ENCODE measurements at regions not wholly inside any gene's neighbourhood (a gene's known extent, or its start where the extent isn't known, plus 50 kb on each side); places are given as distances from the start of the nearest gene placed in this dataset.

DNA sequence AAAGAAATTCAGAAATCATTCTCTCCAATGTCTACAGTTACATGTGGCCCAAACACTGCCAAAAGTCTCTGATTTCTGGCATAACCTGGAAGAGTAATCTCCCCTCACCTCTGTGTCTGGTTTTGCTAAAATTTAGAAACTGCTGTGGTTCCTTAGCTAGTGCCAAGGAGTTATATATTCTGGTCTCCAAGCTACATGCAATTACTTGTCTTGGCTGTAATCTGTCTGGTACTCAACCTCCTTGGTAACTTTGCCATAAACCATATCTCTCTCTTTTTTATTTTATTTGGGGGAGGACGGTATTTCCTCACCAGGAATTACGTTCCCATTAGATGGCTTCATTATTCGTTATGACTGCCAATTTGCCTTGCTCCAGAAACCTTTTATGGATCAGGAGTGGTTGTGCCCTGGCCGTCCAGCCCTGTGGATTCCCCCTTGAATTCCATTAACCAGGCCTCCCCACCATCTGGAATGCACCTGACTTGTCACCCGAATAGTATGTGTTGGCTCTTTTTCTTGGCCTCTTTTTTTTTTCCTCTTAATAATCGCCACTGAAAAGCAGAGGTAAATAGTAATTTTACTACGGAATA is 400.0 kb downstream of the CD83 start:
- TF ChIP-seq, protein P1, sequence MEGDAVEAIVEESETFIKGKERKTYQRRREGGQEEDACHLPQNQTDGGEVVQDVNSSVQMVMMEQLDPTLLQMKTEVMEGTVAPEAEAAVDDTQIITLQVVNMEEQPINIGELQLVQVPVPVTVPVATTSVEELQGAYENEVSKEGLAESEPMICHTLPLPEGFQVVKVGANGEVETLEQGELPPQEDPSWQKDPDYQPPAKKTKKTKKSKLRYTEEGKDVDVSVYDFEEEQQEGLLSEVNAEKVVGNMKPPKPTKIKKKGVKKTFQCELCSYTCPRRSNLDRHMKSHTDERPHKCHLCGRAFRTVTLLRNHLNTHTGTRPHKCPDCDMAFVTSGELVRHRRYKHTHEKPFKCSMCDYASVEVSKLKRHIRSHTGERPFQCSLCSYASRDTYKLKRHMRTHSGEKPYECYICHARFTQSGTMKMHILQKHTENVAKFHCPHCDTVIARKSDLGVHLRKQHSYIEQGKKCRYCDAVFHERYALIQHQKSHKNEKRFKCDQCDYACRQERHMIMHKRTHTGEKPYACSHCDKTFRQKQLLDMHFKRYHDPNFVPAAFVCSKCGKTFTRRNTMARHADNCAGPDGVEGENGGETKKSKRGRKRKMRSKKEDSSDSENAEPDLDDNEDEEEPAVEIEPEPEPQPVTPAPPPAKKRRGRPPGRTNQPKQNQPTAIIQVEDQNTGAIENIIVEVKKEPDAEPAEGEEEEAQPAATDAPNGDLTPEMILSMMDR (conservative IDR thresholded peaks at IDR 0.05; ENCODE audit: low read depth in 2 of 2), result no peak
- TF ChIP-seq ZNF114 (CRISPR knock-in tag; IDR thresholded peaks at IDR 0.05), result no peak
- TF ChIP-seq, protein P2, sequence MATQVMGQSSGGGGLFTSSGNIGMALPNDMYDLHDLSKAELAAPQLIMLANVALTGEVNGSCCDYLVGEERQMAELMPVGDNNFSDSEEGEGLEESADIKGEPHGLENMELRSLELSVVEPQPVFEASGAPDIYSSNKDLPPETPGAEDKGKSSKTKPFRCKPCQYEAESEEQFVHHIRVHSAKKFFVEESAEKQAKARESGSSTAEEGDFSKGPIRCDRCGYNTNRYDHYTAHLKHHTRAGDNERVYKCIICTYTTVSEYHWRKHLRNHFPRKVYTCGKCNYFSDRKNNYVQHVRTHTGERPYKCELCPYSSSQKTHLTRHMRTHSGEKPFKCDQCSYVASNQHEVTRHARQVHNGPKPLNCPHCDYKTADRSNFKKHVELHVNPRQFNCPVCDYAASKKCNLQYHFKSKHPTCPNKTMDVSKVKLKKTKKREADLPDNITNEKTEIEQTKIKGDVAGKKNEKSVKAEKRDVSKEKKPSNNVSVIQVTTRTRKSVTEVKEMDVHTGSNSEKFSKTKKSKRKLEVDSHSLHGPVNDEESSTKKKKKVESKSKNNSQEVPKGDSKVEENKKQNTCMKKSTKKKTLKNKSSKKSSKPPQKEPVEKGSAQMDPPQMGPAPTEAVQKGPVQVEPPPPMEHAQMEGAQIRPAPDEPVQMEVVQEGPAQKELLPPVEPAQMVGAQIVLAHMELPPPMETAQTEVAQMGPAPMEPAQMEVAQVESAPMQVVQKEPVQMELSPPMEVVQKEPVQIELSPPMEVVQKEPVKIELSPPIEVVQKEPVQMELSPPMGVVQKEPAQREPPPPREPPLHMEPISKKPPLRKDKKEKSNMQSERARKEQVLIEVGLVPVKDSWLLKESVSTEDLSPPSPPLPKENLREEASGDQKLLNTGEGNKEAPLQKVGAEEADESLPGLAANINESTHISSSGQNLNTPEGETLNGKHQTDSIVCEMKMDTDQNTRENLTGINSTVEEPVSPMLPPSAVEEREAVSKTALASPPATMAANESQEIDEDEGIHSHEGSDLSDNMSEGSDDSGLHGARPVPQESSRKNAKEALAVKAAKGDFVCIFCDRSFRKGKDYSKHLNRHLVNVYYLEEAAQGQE (IDR thresholded peaks at IDR 0.05; ENCODE audit: unreplicated experiment), result no peak
- TF ChIP-seq POLR2AphosphoS5 (IDR thresholded peaks at IDR 0.05; ENCODE audit: low read depth), result no peak
- no peak for TF ChIP-seq EZH2 (IDR thresholded peaks at IDR 0.05; ENCODE audit: low read depth, unreplicated experiment)
- no peak for TF ChIP-seq CREB1 (CRISPR knock-in tag; IDR thresholded peaks at IDR 0.05; ENCODE audit: low read depth)
